Cardiac muscle cell (in vitro differentiated cells and primary cell): ENCODE measurements at regions not wholly inside any gene's neighbourhood (a gene's known extent, or its start where the extent isn't known, plus 50 kb on each side); places are given as distances from the start of the nearest gene placed in this dataset.

Source experiments
- DNase-seq, 2 donors: peaks; one replicate each; pipeline versions ENCODE4 v3.0.0 to v3.0.0-alpha.2; 2010 to 2017; ENCODE audit warnings: low read depth in 1 of 2, low spot score in 1 of 2
- H3K27ac ChIP-seq: fragments of 200-600 bp; sonication (generic); 2 replicates; pipeline ENCODE4 v1.5.1; 2016
- H3K27me3 ChIP-seq: fragments of 200-600 bp; sonication (generic); 2 replicates; pipeline ENCODE4 v1.6.0; 2016; ENCODE audit warnings: control low read depth
- H3K36me3 ChIP-seq: fragments of 200-600 bp; sonication (generic); 2 replicates; pipeline ENCODE4 v1.5.1; 2016; ENCODE audit warnings: control low read depth
- H3K4me1 ChIP-seq: fragments of 200-600 bp; sonication (generic); 2 replicates; pipeline ENCODE4 v1.8.1; 2017; ENCODE audit warnings: low read depth, mild to moderate bottlenecking, mixed run types
- H3K4me3 ChIP-seq: fragments of 200-600 bp; sonication (generic); 2 replicates; pipeline ENCODE4 v1.5.1; 2016; ENCODE audit warnings: mild to moderate bottlenecking
- H3K9me3 ChIP-seq: fragments of 200-600 bp; sonication (generic); 2 replicates; pipeline ENCODE4 v1.5.1; 2017; ENCODE audit warnings: low read depth, mild to moderate bottlenecking, control low read depth
- CTCF ChIP-seq: IDR thresholded peaks from 2 replicates; pipeline ENCODE4 v1.5.1; 2012; ENCODE audit warnings: low read depth, mild to moderate bottlenecking, low read length

- Histone ChIP-seq H3K4me3 (no peak overlapping the region), H3K27ac (no peak overlapping the region), H3K27me3 (no peaks in the 10 kb centered on the region), H3K9me3 (no peaks in the 10 kb centered on the region), H3K36me3 (no peaks in the 10 kb centered on the region), H3K4me1 (peaks cover 12% of the 10 kb centered on the region)
- no peak for TF ChIP-seq CTCF
- no peak for DNase-seq
These were observed 221.8 kb upstream of the PLXNA2 start for GRCh38 chr1:208465786-208466590.

GRCh38 chr1:208467151-208467780 lies 223.1 kb upstream of the PLXNA2 start:
- no peak for TF ChIP-seq CTCF
- Histone ChIP-seq H3K27ac (no peak overlapping the region), H3K4me3 (no peak overlapping the region), H3K4me1 (peaks cover 17% of the 10 kb centered on the region), H3K9me3 (no peaks in the 10 kb centered on the region), H3K27me3 (no peaks in the 10 kb centered on the region), H3K36me3 (no peaks in the 10 kb centered on the region)
- DNase-seq = no peak

GRCh38 chr1:208475449-208475848 lies 231.3 kb upstream of the PLXNA2 start:
- Histone ChIP-seq H3K36me3 (no peaks in the 10 kb centered on the region), H3K27ac (no peak overlapping the region), H3K4me1 (peaks cover 20% of the 10 kb centered on the region), H3K9me3 (no peaks in the 10 kb centered on the region), H3K4me3 (no peak overlapping the region), H3K27me3 (no peaks in the 10 kb centered on the region)
- TF ChIP-seq CTCF = no peak
- peak in 1 of 2 donors; percentile 37 for DNase-seq

- peak; percentile 16 for TF ChIP-seq CTCF
- Histone ChIP-seq H3K27me3 (no peaks in the 10 kb centered on the region), H3K36me3 (no peaks in the 10 kb centered on the region), H3K4me1 (peaks cover 18% of the 10 kb centered on the region), H3K9me3 (no peaks in the 10 kb centered on the region), H3K4me3 (no peak overlapping the region), H3K27ac (no peak overlapping the region)
- peak; percentile 9 to 83 for DNase-seq
These were observed 232.0 kb upstream of the PLXNA2 start for GRCh38 chr1:208475951-208476845.

GRCh38 chr1:208476846-208477170 lies 232.6 kb upstream of the PLXNA2 start:
- H3K9me3 ChIP-seq = no peaks in the 10 kb centered on the region
- H3K36me3 ChIP-seq = no peaks in the 10 kb centered on the region
- DNase-seq = no peak
- H3K4me1 ChIP-seq = peaks cover 15% of the 10 kb centered on the region
- H3K4me3 ChIP-seq = no peak overlapping the region
- TF ChIP-seq CTCF = no peak
- no peaks in the 10 kb centered on the region for H3K27me3 ChIP-seq
- H3K27ac ChIP-seq = no peak overlapping the region
